ENCODE measurements at regions not wholly inside any gene's neighbourhood (a gene's known extent, or its start where the extent isn't known, plus 50 kb on each side); places are given as distances from the start of the nearest gene placed in this dataset.

DNA sequence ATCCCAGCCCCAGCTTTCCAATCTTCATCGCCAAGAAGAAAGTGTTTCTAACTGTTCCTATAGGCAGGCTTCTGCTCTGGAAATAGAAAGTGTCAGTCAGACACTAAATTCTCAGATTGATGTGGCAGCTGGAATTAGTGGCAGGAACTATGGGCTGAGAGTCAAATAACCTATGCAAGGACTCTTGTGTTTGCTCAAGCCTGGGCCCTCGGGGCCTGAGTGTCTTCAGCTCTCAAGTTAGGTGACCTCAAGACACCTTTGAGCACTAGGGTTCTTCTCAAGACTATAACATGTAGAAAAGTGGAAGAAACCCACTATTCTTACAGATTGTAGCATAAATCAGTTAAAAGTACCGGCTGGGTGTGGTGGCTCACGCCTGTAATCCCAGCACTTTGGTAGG, 694.5 kb downstream of the RNF144A start:
- TF ChIP-seq, protein P1, sequence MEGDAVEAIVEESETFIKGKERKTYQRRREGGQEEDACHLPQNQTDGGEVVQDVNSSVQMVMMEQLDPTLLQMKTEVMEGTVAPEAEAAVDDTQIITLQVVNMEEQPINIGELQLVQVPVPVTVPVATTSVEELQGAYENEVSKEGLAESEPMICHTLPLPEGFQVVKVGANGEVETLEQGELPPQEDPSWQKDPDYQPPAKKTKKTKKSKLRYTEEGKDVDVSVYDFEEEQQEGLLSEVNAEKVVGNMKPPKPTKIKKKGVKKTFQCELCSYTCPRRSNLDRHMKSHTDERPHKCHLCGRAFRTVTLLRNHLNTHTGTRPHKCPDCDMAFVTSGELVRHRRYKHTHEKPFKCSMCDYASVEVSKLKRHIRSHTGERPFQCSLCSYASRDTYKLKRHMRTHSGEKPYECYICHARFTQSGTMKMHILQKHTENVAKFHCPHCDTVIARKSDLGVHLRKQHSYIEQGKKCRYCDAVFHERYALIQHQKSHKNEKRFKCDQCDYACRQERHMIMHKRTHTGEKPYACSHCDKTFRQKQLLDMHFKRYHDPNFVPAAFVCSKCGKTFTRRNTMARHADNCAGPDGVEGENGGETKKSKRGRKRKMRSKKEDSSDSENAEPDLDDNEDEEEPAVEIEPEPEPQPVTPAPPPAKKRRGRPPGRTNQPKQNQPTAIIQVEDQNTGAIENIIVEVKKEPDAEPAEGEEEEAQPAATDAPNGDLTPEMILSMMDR (IDR thresholded peaks at IDR 0.05): no peak
- TF ChIP-seq POLR2A (IDR thresholded peaks at IDR 0.05): no peak
- TF ChIP-seq EP300 (IDR thresholded peaks at IDR 0.05): no peak
- TF ChIP-seq POLR2AphosphoS5 (IDR thresholded peaks at IDR 0.05): no peak
- H3K9me3 ChIP-seq: no peaks in the 10 kb centered on the region
- H3K27me3 ChIP-seq: no peaks in the 10 kb centered on the region
- WGBS, 2 donors: 36 to 58% methylated on average over 4 of the region's 4 CpGs
- no peak for DNase-seq
- intact Hi-C loops (cut with DNase I): no loop called here
- H3K36me3 ChIP-seq: no peaks in the 10 kb centered on the region
- H3K4me3 ChIP-seq: no peak overlapping the region
- H3K27ac ChIP-seq: no peak overlapping the region
- peaks cover 0 to 7% (median 3%) of the 10 kb centered on the region in 4 donors for H3K4me1 ChIP-seq

DNA sequence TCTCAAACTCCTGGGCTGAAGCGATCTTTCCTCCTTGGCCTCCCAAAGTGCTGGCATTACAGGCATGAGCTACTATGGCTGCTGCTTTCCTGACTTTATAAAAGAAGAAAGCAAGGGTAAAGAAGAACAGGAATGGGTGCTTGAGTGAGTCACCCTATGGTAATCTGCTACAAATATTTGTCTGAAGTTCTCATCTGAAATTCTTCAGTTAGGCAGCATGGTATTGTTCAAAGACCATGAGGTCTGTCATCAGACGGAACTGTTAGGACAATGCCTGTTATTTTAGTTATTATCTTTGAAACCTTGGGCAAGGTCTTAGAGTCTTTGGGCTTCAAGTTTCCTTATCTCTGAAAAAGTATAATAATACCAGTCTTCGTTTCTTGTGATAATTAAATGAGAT, 695.8 kb downstream of the RNF144A start:
- Histone ChIP-seq H3K9me3 (no peaks in the 10 kb centered on the region), H3K4me1 (peaks cover 0 to 7% (median 3%) of the 10 kb centered on the region in 4 donors), H3K27ac (no peak overlapping the region), H3K4me3 (no peak overlapping the region), H3K36me3 (no peaks in the 10 kb centered on the region), H3K27me3 (no peaks in the 10 kb centered on the region)
- TF ChIP-seq POLR2A (IDR thresholded peaks at IDR 0.05) (no peak), EP300 (IDR thresholded peaks at IDR 0.05) (no peak), POLR2AphosphoS5 (IDR thresholded peaks at IDR 0.05) (no peak)
- TF ChIP-seq, protein P1 (IDR thresholded peaks at IDR 0.05): no peak
- WGBS, 2 donors: 62 to 69% methylated on average over 3 of the region's 3 CpGs
- no peak for DNase-seq
- intact Hi-C loops (cut with DNase I): no loop called here

DNA sequence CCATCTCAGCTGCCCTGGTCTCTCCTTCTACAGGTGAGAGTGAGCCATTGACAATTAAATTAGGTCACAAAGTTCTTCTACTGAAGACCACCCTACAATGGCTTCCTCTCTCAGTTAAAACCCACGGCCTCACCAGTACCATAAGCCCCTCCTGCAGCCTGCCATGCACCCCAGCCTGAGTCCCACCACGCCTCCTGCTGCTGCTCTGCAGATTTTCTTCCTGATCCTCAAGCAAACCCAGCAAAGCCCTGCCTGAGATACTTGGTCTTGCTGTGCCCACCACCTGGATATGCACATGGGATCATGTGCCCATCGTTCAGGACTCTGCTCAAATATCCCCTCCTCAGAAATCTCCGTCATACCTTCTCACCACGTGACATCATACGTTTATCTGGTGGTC, 696.6 kb downstream of the RNF144A start:
- TF ChIP-seq, protein P1 (IDR thresholded peaks at IDR 0.05): no peak
- no peak for TF ChIP-seq EP300 (IDR thresholded peaks at IDR 0.05)
- no peak for TF ChIP-seq POLR2A (IDR thresholded peaks at IDR 0.05)
- no peak for TF ChIP-seq POLR2AphosphoS5 (IDR thresholded peaks at IDR 0.05)
- Histone ChIP-seq H3K4me1 (peaks cover 0 to 7% (median 3%) of the 10 kb centered on the region in 4 donors), H3K27me3 (no peaks in the 10 kb centered on the region), H3K27ac (no peak overlapping the region), H3K36me3 (no peaks in the 10 kb centered on the region), H3K4me3 (no peak overlapping the region), H3K9me3 (no peaks in the 10 kb centered on the region)
- no peak for DNase-seq
- 89% methylated on average over 6 of the region's 6 CpGs for WGBS, 2 donors
- intact Hi-C loops (cut with DNase I): no loop called here

GRCh38 chr2:7618031-7618430, 700.8 kb downstream of the RNF144A start:
- no peaks in the 10 kb centered on the region for H3K4me1 ChIP-seq
- H3K27me3 ChIP-seq: no peaks in the 10 kb centered on the region
- no peaks in the 10 kb centered on the region for H3K36me3 ChIP-seq
- H3K27ac ChIP-seq: no peak overlapping the region
- WGBS, 2 donors: 52 to 77% methylated on average over 3 of the region's 3 CpGs
- H3K9me3 ChIP-seq: no peaks in the 10 kb centered on the region
- intact Hi-C loops (cut with DNase I): no loop called here
- TF ChIP-seq, protein P1 (IDR thresholded peaks at IDR 0.05): no peak
- no peak for TF ChIP-seq POLR2AphosphoS5 (IDR thresholded peaks at IDR 0.05)
- no peak for TF ChIP-seq EP300 (IDR thresholded peaks at IDR 0.05)
- no peak for TF ChIP-seq POLR2A (IDR thresholded peaks at IDR 0.05)
- no peak overlapping the region for H3K4me3 ChIP-seq
- DNase-seq: no peak
